ENCODE measurements at regions not wholly inside any gene's neighbourhood (a gene's known extent, or its start where the extent isn't known, plus 50 kb on each side); places are given as distances from the start of the nearest gene placed in this dataset.
A peak's percentile ranks its signal among the peaks of the same experiment; 100 is the strongest.
"Not testable (repeated sequence)": the region's sequence is repeated elsewhere in the genome, so short reads cannot be mapped to it uniquely, and the experiment has no call there.

DNA sequence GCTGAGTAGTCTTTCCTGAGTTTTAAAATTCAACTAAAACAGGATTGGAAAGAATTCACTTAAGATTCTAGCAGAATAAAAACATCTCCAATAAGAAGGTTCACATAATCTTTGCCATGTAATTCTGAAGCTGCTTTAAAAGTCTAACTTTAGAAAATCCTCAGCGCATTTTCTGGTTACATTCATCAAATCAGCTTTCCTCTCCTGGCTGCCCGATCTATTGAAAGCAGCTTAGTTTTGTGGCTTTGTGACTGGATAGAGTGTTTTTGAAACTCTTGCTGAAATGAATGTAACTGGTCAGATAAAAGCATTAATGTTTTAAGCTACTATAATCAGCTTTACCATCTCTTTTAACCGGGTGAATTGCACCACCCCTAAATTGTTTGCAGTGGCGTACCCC is 66.8 kb downstream of the DOP1B start:
- H3K27ac ChIP-seq, result no peak overlapping the region
- no peaks in the 10 kb centered on the region for H3K36me3 ChIP-seq
- WGBS, 2 donors, result 93 to 95% methylated on average over 4 of the region's 4 CpGs
- no peak for DNase-seq
- H3K4me1 ChIP-seq, result no peaks in the 10 kb centered on the region
- TF ChIP-seq, protein P1, sequence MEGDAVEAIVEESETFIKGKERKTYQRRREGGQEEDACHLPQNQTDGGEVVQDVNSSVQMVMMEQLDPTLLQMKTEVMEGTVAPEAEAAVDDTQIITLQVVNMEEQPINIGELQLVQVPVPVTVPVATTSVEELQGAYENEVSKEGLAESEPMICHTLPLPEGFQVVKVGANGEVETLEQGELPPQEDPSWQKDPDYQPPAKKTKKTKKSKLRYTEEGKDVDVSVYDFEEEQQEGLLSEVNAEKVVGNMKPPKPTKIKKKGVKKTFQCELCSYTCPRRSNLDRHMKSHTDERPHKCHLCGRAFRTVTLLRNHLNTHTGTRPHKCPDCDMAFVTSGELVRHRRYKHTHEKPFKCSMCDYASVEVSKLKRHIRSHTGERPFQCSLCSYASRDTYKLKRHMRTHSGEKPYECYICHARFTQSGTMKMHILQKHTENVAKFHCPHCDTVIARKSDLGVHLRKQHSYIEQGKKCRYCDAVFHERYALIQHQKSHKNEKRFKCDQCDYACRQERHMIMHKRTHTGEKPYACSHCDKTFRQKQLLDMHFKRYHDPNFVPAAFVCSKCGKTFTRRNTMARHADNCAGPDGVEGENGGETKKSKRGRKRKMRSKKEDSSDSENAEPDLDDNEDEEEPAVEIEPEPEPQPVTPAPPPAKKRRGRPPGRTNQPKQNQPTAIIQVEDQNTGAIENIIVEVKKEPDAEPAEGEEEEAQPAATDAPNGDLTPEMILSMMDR (IDR thresholded peaks at IDR 0.05), result no peak
- ATAC-seq, result no peak
- FAIRE-seq, result no peak
- H3K9me3 ChIP-seq, result no peaks in the 10 kb centered on the region
- no peaks in the 10 kb centered on the region for H3K27me3 ChIP-seq
- intact Hi-C loops (cut with DNase I), result no loop called here
- H3K4me3 ChIP-seq, result no peak overlapping the region

DNA sequence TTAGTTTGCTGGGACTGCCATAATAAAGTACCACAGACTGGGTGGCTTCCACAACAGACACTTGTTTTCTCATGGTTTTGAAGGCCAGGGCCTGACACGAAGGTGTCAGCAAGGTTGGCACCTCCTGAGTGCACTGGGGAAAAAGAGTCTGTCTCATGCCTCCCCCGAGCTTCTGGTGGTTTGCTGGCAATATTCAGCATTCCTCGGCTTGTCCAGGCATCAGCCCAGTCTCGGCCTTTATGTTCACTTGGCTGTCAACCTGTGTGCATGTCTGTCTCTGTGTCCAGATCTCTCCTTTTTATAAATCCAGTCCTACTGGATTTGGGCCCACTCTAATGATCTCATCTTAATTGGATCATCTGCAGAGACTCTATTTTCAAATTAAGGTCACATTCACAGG is 72.6 kb downstream of the DOP1B start:
- Histone ChIP-seq H3K9me3 (no peaks in the 10 kb centered on the region), H3K4me3 (no peak overlapping the region), H3K4me1 (peaks cover 0 to 7% (median 0%) of the 10 kb centered on the region in 3 donors), H3K27me3 (no peaks in the 10 kb centered on the region), H3K27ac (no peak overlapping the region), H3K36me3 (no peaks in the 10 kb centered on the region)
- intact Hi-C loops (cut with DNase I), result no loop called here
- no peak for ATAC-seq
- FAIRE-seq, result no peak
- WGBS, 2 donors, result 74 to 78% methylated on average over 4 of the region's 4 CpGs
- no peak for DNase-seq
- TF ChIP-seq, protein P1 (IDR thresholded peaks at IDR 0.05), result no peak

DNA sequence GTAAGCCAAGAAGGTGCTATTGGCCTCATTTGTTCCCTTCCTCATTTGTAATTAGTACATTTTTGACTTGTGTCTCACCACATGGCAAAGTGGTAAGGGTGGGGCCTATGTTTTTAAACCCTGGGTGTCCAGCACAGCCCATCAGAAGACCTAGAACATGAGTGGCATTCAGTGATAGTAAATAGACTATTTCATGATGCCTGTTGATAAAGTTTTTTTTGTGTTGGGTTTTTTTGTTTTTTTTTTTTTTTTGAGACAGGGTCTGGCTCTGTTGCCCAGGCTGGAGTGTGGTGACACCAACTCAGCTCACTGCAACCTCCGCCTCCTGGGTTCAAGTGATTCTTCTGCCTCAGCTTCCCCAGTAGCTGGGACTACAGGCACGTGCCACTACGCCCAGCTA is 74.8 kb downstream of the DOP1B start:
- H3K27me3 ChIP-seq; FAIRE-seq; H3K27ac ChIP-seq; ATAC-seq; H3K9me3 ChIP-seq; intact Hi-C loops (cut with DNase I); H3K4me3 ChIP-seq; DNase-seq; H3K36me3 ChIP-seq: not testable (repeated sequence)
- 95 to 98% methylated on average over 2 to 3 of the region's 3 CpGs for WGBS, 2 donors
- H3K4me1 ChIP-seq, result peaks cover 0 to 13% (median 7%) of the 10 kb centered on the region in 3 donors

DNA sequence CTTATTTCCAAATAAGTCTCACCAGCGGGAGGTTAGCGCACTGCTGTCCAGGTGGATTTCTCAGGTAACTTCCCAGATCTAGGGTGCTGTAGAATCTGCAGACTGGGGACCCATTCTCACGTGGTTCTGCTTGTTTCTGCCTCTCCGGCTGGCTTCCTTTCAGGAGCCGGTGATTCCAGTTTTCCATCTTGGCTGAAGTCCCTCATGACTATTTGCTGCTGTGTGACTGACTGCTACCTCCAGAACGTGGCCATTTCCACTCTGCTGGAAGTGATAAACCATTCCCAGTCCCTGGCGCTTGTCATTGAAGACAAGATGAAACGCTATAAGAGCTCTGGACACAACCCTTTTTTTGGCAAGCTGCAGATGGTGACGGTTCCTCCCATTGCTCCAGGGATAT is 76.0 kb downstream of the DOP1B start:
- intact Hi-C loops (cut with DNase I), result no loop called here
- Histone ChIP-seq H3K4me3 (no peak overlapping the region), H3K9me3 (no peaks in the 10 kb centered on the region), H3K4me1 (peaks cover 0 to 13% (median 7%) of the 10 kb centered on the region in 3 donors), H3K36me3 (no peaks in the 10 kb centered on the region), H3K27me3 (no peaks in the 10 kb centered on the region), H3K27ac (no peak overlapping the region)
- WGBS, 2 donors, result 29 to 30% methylated on average over 9 of the region's 9 CpGs
- FAIRE-seq (no peak), ATAC-seq (peak; percentile 62 to 73 (median 63)), DNase-seq (peak in 2 of 6 donors; percentile 16 to 46)
- TF ChIP-seq, protein P1 (IDR thresholded peaks at IDR 0.05), result no peak

DNA sequence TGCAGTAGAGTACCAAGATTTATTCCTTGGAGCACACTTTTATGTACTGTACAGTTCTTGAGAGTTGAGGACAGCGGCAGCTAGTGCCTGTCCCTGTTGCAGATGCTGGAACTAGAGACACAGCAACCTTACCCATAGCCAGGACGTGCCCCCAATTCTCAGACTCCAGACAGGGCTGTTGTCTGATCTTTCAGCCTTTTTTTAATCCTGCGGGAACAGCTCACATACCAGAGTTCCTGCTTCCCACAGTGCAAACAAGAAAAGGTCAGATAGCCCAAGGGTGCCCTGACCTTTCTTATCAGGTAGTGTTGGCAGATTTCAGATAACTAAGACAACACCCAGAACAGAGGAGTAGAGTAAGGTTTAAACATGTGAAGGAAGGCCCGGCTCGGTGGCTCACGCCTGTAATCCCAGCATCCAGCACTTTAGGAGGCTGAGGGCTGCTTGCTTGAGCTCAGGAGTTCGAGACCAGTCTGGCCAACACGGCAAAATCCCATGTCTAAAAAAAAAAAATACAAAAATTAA is 78.5 kb downstream of the DOP1B start:
- FAIRE-seq, result no peak

More for the DNA sequence above, 78.5 kb downstream of the DOP1B start:
- intact Hi-C loops (cut with DNase I), result no loop called here
- Histone ChIP-seq H3K4me1 (peaks cover 0 to 13% (median 7%) of the 10 kb centered on the region in 3 donors), H3K27ac (peak overlapping the region in 1 of 4 donors; percentile 31), H3K4me3 (no peak overlapping the region), H3K9me3 (no peaks in the 10 kb centered on the region), H3K27me3 (no peaks in the 10 kb centered on the region), H3K36me3 (no peaks in the 10 kb centered on the region)
- 31 to 39% methylated on average over 8 of the region's 8 CpGs for WGBS, 2 donors
- TF ChIP-seq, protein P1 (IDR thresholded peaks at IDR 0.05), result no peak
- DNase-seq, result no peak
- ATAC-seq, result peak; percentile 17 to 77 (median 64)

All from pancreas (tissue), 10 donors.